GM23338 (cell line): ENCODE measurements at regions not wholly inside any gene's neighbourhood (a gene's known extent, or its start where the extent isn't known, plus 50 kb on each side); places are given as distances from the start of the nearest gene placed in this dataset.

Experiments
- ATAC-seq: fragments of 200-7000 bp; cut with Tn5 transposase; 3 replicates; pipeline ENCODE4 v1.9.1; 2020
- DNase-seq: peaks from one replicate; pipeline ENCODE4 v3.0.0-alpha.2; 2015; ENCODE audit warnings: low spot score
- H2AFZ ChIP-seq: fragments of 200-600 bp; sonication (generic); 2 replicates; pipeline ENCODE4 v1.8.0; 2016; ENCODE audit warnings: antibody characterized with exemption, mild to moderate bottlenecking, moderate library complexity
- H3F3A ChIP-seq: fragments of 200-600 bp; sonication (generic); replicated peaks from 2 replicates; pipeline ENCODE4 v1.8.0; 2017; ENCODE audit warnings: antibody characterized with exemption, mixed run types, low read depth
- H3K27ac ChIP-seq: fragments of 200-600 bp; sonication (generic); 2 replicates; pipeline ENCODE4 v1.6.1; 2016; ENCODE audit warnings: low read depth
- H3K27me3 ChIP-seq: fragments of 200-600 bp; sonication (generic); 2 replicates; pipeline ENCODE4 v1.8.0; 2016; ENCODE audit warnings: mild to moderate bottlenecking, mixed run types, moderate library complexity; ENCODE audit not compliant: insufficient read depth
- H3K36me3 ChIP-seq: fragments of 200-600 bp; sonication (generic); 2 replicates; pipeline ENCODE4 v1.8.0; 2016; ENCODE audit warnings: mild to moderate bottlenecking; ENCODE audit not compliant: insufficient read depth
- H3K4me1 ChIP-seq: fragments of 200-600 bp; sonication (generic); 2 replicates; pipeline ENCODE4 v1.8.0; 2016; ENCODE audit warnings: mild to moderate bottlenecking, moderate library complexity; ENCODE audit not compliant: insufficient read depth
- H3K4me2 ChIP-seq: fragments of 200-600 bp; sonication (generic); 2 replicates; pipeline ENCODE4 v1.7.1; 2017; ENCODE audit warnings: mixed run types
- H3K4me3 ChIP-seq: fragments of 200-600 bp; sonication (generic); 2 replicates; pipeline ENCODE4 v1.6.1; 2016; ENCODE audit warnings: mixed run types
- H3K79me2 ChIP-seq: fragments of 200-600 bp; sonication (generic); replicated peaks from 2 replicates; pipeline ENCODE4 v1.8.0; 2017; ENCODE audit warnings: mild to moderate bottlenecking; ENCODE audit not compliant: insufficient read depth
- H3K9me2 ChIP-seq: fragments of 200-600 bp; sonication (generic); 2 replicates; pipeline ENCODE4 v1.8.0; 2017; ENCODE audit not compliant: insufficient read depth
- H4K20me1 ChIP-seq: fragments of 200-600 bp; sonication (generic); replicated peaks from 2 replicates; pipeline ENCODE4 v1.8.0; 2017; ENCODE audit warnings: mild to moderate bottlenecking; ENCODE audit not compliant: insufficient read depth
- H3K27ac Mint-ChIP-seq: 2 replicates; pipeline ENCODE4 v1.8.0; 2020; ENCODE audit warnings: inconsistent platforms, mild to moderate bottlenecking, moderate library complexity, mixed read lengths
- H3K27me3 Mint-ChIP-seq: 3 replicates; pipeline ENCODE4 v1.8.0; 2022; ENCODE audit warnings: low read depth, mild to moderate bottlenecking, moderate library complexity, mixed read lengths, inconsistent platforms; ENCODE audit not compliant: insufficient read depth, poor library complexity
- H3K36me3 Mint-ChIP-seq: 3 replicates; pipeline ENCODE4 v1.8.0; 2021; ENCODE audit warnings: low read depth, mild to moderate bottlenecking, inconsistent platforms, moderate library complexity, mixed read lengths
- H3K4me1 Mint-ChIP-seq: 3 replicates; pipeline ENCODE4 v1.8.0; 2020; ENCODE audit warnings: mild to moderate bottlenecking, inconsistent platforms, mixed read lengths
- H3K4me3 Mint-ChIP-seq: 3 replicates; pipeline ENCODE4 v1.8.0; 2021; ENCODE audit warnings: moderate library complexity, mild to moderate bottlenecking, inconsistent platforms, mixed read lengths
- H3K9me3 Mint-ChIP-seq: 3 replicates; pipeline ENCODE4 v1.8.0; 2020; ENCODE audit warnings: moderate library complexity, mild to moderate bottlenecking, inconsistent platforms, mixed read lengths
- CREB1 ChIP-seq: fragments of 250-450 bp; sonication (Bioruptor Pico); IDR thresholded peaks from 2 replicates; pipeline ENCODE4 v1.5.0; 2020; ENCODE audit warnings: low read depth, mild to moderate bottlenecking, moderate library complexity
- EZH2 ChIP-seq: fragments of 200-600 bp; sonication (generic); IDR thresholded peaks from one replicate; pipeline ENCODE4 v1.8.0; 2017; ENCODE audit warnings: antibody characterized with exemption, mild to moderate bottlenecking, low read depth; ENCODE audit not compliant: unreplicated experiment
- EZH2phosphoT487 ChIP-seq: fragments of 200-600 bp; sonication (generic); IDR thresholded peaks from one replicate; pipeline ENCODE4 v1.8.1; 2018; ENCODE audit warnings: antibody characterized with exemption; ENCODE audit not compliant: unreplicated experiment
- JUNB ChIP-seq: IDR thresholded peaks from one replicate; pipeline ENCODE4 v1.6.1; 2016; ENCODE audit warnings: antibody characterized with exemption; ENCODE audit not compliant: unreplicated experiment
- NANOG ChIP-seq: IDR thresholded peaks from 2 replicates; pipeline ENCODE4 v1.6.1; 2016; ENCODE audit warnings: antibody characterized with exemption, borderline replicate concordance
- POLR2AphosphoS5 ChIP-seq: IDR thresholded peaks from 2 replicates; pipeline ENCODE4 v1.6.1; 2016; ENCODE audit warnings: antibody characterized with exemption, low read depth
- STAT1 ChIP-seq: IDR thresholded peaks from one replicate; pipeline ENCODE4 v1.6.1; 2016; ENCODE audit warnings: antibody characterized with exemption; ENCODE audit not compliant: unreplicated experiment
- ZNF114 ChIP-seq: fragments of 250-450 bp; sonication (Bioruptor Pico); IDR thresholded peaks from 2 replicates; pipeline ENCODE4 v1.5.0; 2020; ENCODE audit warnings: mild to moderate bottlenecking, moderate library complexity
- ZNF331 ChIP-seq: fragments of 250-450 bp; sonication (Bioruptor Pico); IDR thresholded peaks from 2 replicates; pipeline ENCODE4 v1.5.0; 2020; ENCODE audit warnings: low read depth, mild to moderate bottlenecking, moderate library complexity
- TF ChIP-seq, protein P1 (sequence below), 2 experiments: fragments of 200-600 bp in 1 of 2; sonication (generic) in 1 of 2; conservative IDR thresholded peaks; 2 replicates each; pipeline versions ENCODE4 v1.5.1 to v1.6.1; 2016 to 2017; ENCODE audit warnings: antibody characterized with exemption in 2 of 2, low read depth in 2 of 2, mild to moderate bottlenecking in 2 of 2, moderate library complexity in 1 of 2
- TF ChIP-seq, protein P2 (sequence below): IDR thresholded peaks from 2 replicates; pipeline ENCODE4 v1.6.1; 2016; ENCODE audit warnings: antibody characterized with exemption
- TF ChIP-seq, protein P3 (sequence below): IDR thresholded peaks from one replicate; pipeline ENCODE4 v1.6.1; 2018; ENCODE audit warnings: antibody characterized with exemption; ENCODE audit not compliant: unreplicated experiment
- TF ChIP-seq, protein P4 (sequence below): fragments of 250-450 bp; sonication (Bioruptor Pico); IDR thresholded peaks from 2 replicates; pipeline ENCODE4 v1.5.0; 2020; ENCODE audit warnings: mild to moderate bottlenecking, moderate library complexity

DNA sequence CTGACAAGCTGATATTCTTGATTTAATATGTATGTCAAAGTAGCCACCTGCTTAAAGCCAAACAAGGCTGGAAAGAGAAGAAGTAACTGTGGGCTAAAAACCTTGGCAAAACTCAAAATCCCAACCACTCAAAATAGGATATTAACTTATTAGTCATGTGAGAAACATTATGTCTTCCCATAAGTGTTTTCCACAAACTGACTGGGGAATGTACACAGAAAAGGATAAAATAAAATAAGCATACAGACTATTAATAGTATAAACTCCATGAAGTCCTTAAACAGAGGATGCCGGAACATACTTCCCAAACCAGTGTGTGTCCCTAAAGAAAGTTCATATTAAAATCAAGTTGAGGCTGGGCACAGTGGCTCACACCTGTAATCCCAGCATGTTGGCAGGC lies 263.7 kb upstream of the THBS1 start:
- Histone ChIP-seq H3K36me3 (no peaks in the 10 kb centered on the region), H3F3A (no peaks in the 10 kb centered on the region), H3K9me2 (no peaks in the 10 kb centered on the region), H3K79me2 (no peaks in the 10 kb centered on the region), H3K27me3 (no peaks in the 10 kb centered on the region), H2AFZ (no peak overlapping the region), H3K4me1 (no peaks in the 10 kb centered on the region), H3K4me3 (no peak overlapping the region), H3K4me2 (no peak overlapping the region), H3K27ac (no peak overlapping the region), H4K20me1 (no peaks in the 10 kb centered on the region)
- H3K36me3 Mint-ChIP-seq: peaks cover 11% of the 10 kb centered on the region; the same call in 2 of the 3 replicates
- H3K4me1 Mint-ChIP-seq: no peaks in the 10 kb centered on the region; the same call in 2 of the 3 replicates
- no peaks in the 10 kb centered on the region for H3K27me3 Mint-ChIP-seq
- TF ChIP-seq ZNF114: no peak
- TF ChIP-seq EZH2phosphoT487: no peak
- TF ChIP-seq NANOG: no peak
- TF ChIP-seq, protein P1, sequence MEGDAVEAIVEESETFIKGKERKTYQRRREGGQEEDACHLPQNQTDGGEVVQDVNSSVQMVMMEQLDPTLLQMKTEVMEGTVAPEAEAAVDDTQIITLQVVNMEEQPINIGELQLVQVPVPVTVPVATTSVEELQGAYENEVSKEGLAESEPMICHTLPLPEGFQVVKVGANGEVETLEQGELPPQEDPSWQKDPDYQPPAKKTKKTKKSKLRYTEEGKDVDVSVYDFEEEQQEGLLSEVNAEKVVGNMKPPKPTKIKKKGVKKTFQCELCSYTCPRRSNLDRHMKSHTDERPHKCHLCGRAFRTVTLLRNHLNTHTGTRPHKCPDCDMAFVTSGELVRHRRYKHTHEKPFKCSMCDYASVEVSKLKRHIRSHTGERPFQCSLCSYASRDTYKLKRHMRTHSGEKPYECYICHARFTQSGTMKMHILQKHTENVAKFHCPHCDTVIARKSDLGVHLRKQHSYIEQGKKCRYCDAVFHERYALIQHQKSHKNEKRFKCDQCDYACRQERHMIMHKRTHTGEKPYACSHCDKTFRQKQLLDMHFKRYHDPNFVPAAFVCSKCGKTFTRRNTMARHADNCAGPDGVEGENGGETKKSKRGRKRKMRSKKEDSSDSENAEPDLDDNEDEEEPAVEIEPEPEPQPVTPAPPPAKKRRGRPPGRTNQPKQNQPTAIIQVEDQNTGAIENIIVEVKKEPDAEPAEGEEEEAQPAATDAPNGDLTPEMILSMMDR (conservative IDR thresholded peaks at IDR 0.05; ENCODE audit: low read depth in 2 of 2): no peak
- TF ChIP-seq POLR2AphosphoS5: no peak
- TF ChIP-seq, protein P2, sequence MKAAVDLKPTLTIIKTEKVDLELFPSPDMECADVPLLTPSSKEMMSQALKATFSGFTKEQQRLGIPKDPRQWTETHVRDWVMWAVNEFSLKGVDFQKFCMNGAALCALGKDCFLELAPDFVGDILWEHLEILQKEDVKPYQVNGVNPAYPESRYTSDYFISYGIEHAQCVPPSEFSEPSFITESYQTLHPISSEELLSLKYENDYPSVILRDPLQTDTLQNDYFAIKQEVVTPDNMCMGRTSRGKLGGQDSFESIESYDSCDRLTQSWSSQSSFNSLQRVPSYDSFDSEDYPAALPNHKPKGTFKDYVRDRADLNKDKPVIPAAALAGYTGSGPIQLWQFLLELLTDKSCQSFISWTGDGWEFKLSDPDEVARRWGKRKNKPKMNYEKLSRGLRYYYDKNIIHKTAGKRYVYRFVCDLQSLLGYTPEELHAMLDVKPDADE: no peak
- TF ChIP-seq EZH2: no peak
- TF ChIP-seq ZNF331 (CRISPR knock-in tag): no peak
- TF ChIP-seq, protein P3, sequence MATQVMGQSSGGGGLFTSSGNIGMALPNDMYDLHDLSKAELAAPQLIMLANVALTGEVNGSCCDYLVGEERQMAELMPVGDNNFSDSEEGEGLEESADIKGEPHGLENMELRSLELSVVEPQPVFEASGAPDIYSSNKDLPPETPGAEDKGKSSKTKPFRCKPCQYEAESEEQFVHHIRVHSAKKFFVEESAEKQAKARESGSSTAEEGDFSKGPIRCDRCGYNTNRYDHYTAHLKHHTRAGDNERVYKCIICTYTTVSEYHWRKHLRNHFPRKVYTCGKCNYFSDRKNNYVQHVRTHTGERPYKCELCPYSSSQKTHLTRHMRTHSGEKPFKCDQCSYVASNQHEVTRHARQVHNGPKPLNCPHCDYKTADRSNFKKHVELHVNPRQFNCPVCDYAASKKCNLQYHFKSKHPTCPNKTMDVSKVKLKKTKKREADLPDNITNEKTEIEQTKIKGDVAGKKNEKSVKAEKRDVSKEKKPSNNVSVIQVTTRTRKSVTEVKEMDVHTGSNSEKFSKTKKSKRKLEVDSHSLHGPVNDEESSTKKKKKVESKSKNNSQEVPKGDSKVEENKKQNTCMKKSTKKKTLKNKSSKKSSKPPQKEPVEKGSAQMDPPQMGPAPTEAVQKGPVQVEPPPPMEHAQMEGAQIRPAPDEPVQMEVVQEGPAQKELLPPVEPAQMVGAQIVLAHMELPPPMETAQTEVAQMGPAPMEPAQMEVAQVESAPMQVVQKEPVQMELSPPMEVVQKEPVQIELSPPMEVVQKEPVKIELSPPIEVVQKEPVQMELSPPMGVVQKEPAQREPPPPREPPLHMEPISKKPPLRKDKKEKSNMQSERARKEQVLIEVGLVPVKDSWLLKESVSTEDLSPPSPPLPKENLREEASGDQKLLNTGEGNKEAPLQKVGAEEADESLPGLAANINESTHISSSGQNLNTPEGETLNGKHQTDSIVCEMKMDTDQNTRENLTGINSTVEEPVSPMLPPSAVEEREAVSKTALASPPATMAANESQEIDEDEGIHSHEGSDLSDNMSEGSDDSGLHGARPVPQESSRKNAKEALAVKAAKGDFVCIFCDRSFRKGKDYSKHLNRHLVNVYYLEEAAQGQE: no peak
- TF ChIP-seq STAT1: no peak
- TF ChIP-seq, protein P4, sequence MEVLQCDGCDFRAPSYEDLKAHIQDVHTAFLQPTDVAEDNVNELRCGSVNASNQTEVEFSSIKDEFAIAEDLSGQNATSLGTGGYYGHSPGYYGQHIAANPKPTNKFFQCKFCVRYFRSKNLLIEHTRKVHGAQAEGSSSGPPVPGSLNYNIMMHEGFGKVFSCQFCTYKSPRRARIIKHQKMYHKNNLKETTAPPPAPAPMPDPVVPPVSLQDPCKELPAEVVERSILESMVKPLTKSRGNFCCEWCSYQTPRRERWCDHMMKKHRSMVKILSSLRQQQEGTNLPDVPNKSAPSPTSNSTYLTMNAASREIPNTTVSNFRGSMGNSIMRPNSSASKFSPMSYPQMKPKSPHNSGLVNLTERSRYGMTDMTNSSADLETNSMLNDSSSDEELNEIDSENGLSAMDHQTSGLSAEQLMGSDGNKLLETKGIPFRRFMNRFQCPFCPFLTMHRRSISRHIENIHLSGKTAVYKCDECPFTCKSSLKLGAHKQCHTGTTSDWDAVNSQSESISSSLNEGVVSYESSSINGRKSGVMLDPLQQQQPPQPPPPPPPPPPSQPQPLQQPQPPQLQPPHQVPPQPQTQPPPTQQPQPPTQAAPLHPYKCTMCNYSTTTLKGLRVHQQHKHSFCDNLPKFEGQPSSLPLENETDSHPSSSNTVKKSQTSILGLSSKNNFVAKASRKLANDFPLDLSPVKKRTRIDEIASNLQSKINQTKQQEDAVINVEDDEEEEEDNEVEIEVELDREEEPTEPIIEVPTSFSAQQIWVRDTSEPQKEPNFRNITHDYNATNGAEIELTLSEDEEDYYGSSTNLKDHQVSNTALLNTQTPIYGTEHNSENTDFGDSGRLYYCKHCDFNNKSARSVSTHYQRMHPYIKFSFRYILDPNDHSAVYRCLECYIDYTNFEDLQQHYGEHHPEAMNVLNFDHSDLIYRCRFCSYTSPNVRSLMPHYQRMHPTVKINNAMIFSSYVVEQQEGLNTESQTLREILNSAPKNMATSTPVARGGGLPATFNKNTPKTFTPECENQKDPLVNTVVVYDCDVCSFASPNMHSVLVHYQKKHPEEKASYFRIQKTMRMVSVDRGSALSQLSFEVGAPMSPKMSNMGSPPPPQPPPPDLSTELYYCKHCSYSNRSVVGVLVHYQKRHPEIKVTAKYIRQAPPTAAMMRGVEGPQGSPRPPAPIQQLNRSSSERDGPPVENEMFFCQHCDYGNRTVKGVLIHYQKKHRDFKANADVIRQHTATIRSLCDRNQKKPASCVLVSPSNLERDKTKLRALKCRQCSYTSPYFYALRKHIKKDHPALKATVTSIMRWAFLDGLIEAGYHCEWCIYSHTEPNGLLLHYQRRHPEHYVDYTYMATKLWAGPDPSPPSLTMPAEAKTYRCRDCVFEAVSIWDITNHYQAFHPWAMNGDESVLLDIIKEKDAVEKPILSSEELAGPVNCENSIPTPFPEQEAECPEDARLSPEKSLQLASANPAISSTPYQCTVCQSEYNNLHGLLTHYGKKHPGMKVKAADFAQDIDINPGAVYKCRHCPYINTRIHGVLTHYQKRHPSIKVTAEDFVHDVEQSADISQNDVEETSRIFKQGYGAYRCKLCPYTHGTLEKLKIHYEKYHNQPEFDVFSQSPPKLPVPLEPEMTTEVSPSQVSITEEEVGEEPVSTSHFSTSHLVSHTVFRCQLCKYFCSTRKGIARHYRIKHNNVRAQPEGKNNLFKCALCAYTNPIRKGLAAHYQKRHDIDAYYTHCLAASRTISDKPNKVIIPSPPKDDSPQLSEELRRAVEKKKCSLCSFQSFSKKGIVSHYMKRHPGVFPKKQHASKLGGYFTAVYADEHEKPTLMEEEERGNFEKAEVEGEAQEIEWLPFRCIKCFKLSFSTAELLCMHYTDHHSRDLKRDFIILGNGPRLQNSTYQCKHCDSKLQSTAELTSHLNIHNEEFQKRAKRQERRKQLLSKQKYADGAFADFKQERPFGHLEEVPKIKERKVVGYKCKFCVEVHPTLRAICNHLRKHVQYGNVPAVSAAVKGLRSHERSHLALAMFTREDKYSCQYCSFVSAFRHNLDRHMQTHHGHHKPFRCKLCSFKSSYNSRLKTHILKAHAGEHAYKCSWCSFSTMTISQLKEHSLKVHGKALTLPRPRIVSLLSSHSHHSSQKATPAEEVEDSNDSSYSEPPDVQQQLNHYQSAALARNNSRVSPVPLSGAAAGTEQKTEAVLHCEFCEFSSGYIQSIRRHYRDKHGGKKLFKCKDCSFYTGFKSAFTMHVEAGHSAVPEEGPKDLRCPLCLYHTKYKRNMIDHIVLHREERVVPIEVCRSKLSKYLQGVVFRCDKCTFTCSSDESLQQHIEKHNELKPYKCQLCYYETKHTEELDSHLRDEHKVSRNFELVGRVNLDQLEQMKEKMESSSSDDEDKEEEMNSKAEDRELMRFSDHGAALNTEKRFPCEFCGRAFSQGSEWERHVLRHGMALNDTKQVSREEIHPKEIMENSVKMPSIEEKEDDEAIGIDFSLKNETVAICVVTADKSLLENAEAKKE (CRISPR knock-in tag): no peak
- no peak for TF ChIP-seq CREB1 (CRISPR knock-in tag)
- TF ChIP-seq JUNB: no peak
- H3K9me3 Mint-ChIP-seq: peaks cover 17% of the 10 kb centered on the region; the same call in 2 of the 3 replicates
- no peak overlapping the region for H3K27ac Mint-ChIP-seq
- ATAC-seq (no peak), DNase-seq (no peak)
- H3K4me3 Mint-ChIP-seq: no peak overlapping the region
